ENCODE measurements at regions not wholly inside any gene's neighbourhood (a gene's known extent, or its start where the extent isn't known, plus 50 kb on each side); places are given as distances from the start of the nearest gene placed in this dataset.

GRCh38 chr4:30454504-30454903, 265.7 kb upstream of the PCDH7 start:
- no peak overlapping the region for H3K27ac ChIP-seq
- H3K27me3 ChIP-seq, result no peaks in the 10 kb centered on the region
- no peak for DNase-seq
- H3K4me1 ChIP-seq, result no peaks in the 10 kb centered on the region
- no peak overlapping the region for H3K4me3 ChIP-seq
- TF ChIP-seq POLR2A (IDR thresholded peaks at IDR 0.05) (no peak), EP300 (IDR thresholded peaks at IDR 0.05) (no peak), POLR2AphosphoS5 (IDR thresholded peaks at IDR 0.05) (no peak)
- TF ChIP-seq, protein P1, sequence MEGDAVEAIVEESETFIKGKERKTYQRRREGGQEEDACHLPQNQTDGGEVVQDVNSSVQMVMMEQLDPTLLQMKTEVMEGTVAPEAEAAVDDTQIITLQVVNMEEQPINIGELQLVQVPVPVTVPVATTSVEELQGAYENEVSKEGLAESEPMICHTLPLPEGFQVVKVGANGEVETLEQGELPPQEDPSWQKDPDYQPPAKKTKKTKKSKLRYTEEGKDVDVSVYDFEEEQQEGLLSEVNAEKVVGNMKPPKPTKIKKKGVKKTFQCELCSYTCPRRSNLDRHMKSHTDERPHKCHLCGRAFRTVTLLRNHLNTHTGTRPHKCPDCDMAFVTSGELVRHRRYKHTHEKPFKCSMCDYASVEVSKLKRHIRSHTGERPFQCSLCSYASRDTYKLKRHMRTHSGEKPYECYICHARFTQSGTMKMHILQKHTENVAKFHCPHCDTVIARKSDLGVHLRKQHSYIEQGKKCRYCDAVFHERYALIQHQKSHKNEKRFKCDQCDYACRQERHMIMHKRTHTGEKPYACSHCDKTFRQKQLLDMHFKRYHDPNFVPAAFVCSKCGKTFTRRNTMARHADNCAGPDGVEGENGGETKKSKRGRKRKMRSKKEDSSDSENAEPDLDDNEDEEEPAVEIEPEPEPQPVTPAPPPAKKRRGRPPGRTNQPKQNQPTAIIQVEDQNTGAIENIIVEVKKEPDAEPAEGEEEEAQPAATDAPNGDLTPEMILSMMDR (IDR thresholded peaks at IDR 0.05), result no peak
- no peaks in the 10 kb centered on the region for H3K9me3 ChIP-seq
- no peaks in the 10 kb centered on the region for H3K36me3 ChIP-seq
- WGBS, 2 donors, result 89 to 90% methylated on average over 1 of the region's 1 CpG
- intact Hi-C loops (cut with DNase I), result no loop called here

- 76 to 81% methylated on average over 4 of the region's 4 CpGs for WGBS, 2 donors
These were observed 263.5 kb upstream of the PCDH7 start for GRCh38 chr4:30456716-30457115.

DNA sequence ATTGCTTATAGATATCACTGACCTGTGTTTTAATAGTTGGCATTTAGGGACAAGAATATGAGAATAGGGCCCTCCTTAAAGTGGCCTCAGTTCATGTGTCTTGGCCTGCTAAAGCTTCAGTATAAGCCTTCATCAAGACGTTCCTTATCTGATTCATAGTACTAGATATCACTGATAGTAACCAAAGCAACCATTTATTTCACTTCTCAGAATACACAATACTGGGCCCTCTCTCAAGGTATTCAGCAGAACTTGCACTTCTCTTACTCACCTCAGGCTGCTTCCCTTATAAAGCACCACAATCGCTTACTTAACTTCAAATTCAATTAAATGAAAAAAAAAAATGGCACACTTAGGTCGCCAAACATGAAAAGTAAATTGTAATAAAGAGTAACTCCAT, 259.4 kb upstream of the PCDH7 start:
- no peak for DNase-seq
- TF ChIP-seq POLR2AphosphoS5 (IDR thresholded peaks at IDR 0.05) (no peak), EP300 (IDR thresholded peaks at IDR 0.05) (no peak), POLR2A (IDR thresholded peaks at IDR 0.05) (no peak)
- TF ChIP-seq, protein P1 (IDR thresholded peaks at IDR 0.05), result no peak
- no peaks in the 10 kb centered on the region for H3K9me3 ChIP-seq
- no peak overlapping the region for H3K27ac ChIP-seq
- WGBS, 2 donors, result 41 to 59% methylated on average over 3 of the region's 3 CpGs
- H3K4me1 ChIP-seq, result no peaks in the 10 kb centered on the region
- intact Hi-C loops (cut with DNase I), result no loop called here
- H3K36me3 ChIP-seq, result no peaks in the 10 kb centered on the region
- H3K4me3 ChIP-seq, result no peak overlapping the region
- no peaks in the 10 kb centered on the region for H3K27me3 ChIP-seq

More at GRCh38 chr4:30456716-30457115, 263.5 kb upstream of the PCDH7 start:
- Histone ChIP-seq H3K27me3 (no peaks in the 10 kb centered on the region), H3K36me3 (no peaks in the 10 kb centered on the region), H3K27ac (no peak overlapping the region), H3K4me3 (no peak overlapping the region), H3K9me3 (no peaks in the 10 kb centered on the region), H3K4me1 (no peaks in the 10 kb centered on the region)
- TF ChIP-seq, protein P1 (IDR thresholded peaks at IDR 0.05), result no peak
- no peak for TF ChIP-seq EP300 (IDR thresholded peaks at IDR 0.05)
- DNase-seq, result no peak
- intact Hi-C loops (cut with DNase I), result no loop called here

GRCh38 chr4:30461218-30461617, 259.0 kb upstream of the PCDH7 start:
- H3K36me3 ChIP-seq, result no peaks in the 10 kb centered on the region
- WGBS, 2 donors, result 65 to 76% methylated on average over 5 of the region's 5 CpGs

More at GRCh38 chr4:30461218-30461617, 259.0 kb upstream of the PCDH7 start:
- DNase-seq, result no peak
- Histone ChIP-seq H3K27me3 (no peaks in the 10 kb centered on the region), H3K4me3 (no peak overlapping the region), H3K4me1 (no peaks in the 10 kb centered on the region), H3K27ac (no peak overlapping the region), H3K9me3 (no peaks in the 10 kb centered on the region)
- TF ChIP-seq POLR2A (IDR thresholded peaks at IDR 0.05) (no peak), EP300 (IDR thresholded peaks at IDR 0.05) (no peak), POLR2AphosphoS5 (IDR thresholded peaks at IDR 0.05) (no peak)
- TF ChIP-seq, protein P1 (IDR thresholded peaks at IDR 0.05), result no peak
- intact Hi-C loops (cut with DNase I), result no loop called here
